ENCODE measurements at regions not wholly inside any gene's neighbourhood (a gene's known extent, or its start where the extent isn't known, plus 50 kb on each side); places are given as distances from the start of the nearest gene placed in this dataset.

GRCh38 chr7:17620566-17620965 is 319.7 kb downstream of the SNX13 start:
- TF ChIP-seq CTCF (conservative IDR thresholded peaks at IDR 0.05) (no peak), EZH2 (IDR thresholded peaks at IDR 0.05; ENCODE audit: low read depth) (no peak)

Measured in PC-9 (cell line).